ENCODE measurements at regions not wholly inside any gene's neighbourhood (a gene's known extent, or its start where the extent isn't known, plus 50 kb on each side); places are given as distances from the start of the nearest gene placed in this dataset.

DNA sequence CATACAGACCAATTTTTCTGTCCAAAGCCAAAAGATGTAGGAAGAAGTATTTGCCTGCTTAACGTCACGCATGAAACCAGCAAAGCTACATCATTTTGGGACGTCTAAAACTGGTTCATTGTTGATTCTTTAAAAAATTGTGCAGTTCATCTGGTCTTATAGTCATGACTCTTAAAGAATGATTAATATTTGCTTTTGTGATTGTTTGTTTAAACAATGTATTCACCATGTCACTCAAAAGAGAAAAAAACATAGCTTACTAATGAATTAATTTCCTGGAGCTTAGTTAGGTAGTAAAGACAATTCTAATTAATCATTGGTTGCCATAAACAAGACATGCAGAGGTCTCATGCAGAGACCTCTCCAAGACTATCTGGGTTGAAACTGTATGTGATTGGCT lies 157.3 kb downstream of the RPS12 start:
- Mint-ChIP-seq H3K9me3 (ENCODE audit: low read depth) (no peaks in the 10 kb centered on the region), H3K27ac (no peak overlapping the region), H3K4me1 (ENCODE audit: low read depth) (peaks cover 3% of the 10 kb centered on the region), H3K27me3 (peaks cover 8% of the 10 kb centered on the region), H3K4me3 (ENCODE audit: low read depth) (no peak overlapping the region), H3K36me3 (ENCODE audit: insufficient read depth) (no peaks in the 10 kb centered on the region)
- TF ChIP-seq, protein P1, sequence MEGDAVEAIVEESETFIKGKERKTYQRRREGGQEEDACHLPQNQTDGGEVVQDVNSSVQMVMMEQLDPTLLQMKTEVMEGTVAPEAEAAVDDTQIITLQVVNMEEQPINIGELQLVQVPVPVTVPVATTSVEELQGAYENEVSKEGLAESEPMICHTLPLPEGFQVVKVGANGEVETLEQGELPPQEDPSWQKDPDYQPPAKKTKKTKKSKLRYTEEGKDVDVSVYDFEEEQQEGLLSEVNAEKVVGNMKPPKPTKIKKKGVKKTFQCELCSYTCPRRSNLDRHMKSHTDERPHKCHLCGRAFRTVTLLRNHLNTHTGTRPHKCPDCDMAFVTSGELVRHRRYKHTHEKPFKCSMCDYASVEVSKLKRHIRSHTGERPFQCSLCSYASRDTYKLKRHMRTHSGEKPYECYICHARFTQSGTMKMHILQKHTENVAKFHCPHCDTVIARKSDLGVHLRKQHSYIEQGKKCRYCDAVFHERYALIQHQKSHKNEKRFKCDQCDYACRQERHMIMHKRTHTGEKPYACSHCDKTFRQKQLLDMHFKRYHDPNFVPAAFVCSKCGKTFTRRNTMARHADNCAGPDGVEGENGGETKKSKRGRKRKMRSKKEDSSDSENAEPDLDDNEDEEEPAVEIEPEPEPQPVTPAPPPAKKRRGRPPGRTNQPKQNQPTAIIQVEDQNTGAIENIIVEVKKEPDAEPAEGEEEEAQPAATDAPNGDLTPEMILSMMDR (IDR thresholded peaks at IDR 0.05; ENCODE audit: unreplicated experiment) = no peak
- no peak for DNase-seq (ENCODE audit: low spot score, unreplicated experiment)

DNA sequence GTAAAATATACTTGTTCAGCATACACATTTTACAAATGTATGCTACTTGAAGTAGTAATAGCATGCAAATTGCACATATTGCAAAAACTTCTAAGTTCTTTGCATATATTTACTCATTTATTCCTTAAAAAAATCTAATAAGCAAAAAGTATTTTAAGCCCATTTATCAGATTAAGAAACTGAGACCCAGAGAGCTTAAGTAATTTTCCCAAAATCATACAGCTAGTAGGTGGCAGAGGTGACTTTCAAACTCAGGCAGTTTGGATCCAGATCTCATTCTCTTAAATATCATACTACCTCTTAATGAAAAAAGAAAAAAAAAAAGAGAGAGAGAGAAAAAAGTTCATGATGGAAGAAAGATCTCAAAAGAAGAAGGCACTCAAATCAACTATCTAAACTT lies 157.9 kb downstream of the RPS12 start:
- H3K4me1 Mint-ChIP-seq (ENCODE audit: low read depth) = peaks cover 3% of the 10 kb centered on the region
- TF ChIP-seq, protein P1 (IDR thresholded peaks at IDR 0.05; ENCODE audit: unreplicated experiment) = no peak
- no peak overlapping the region for H3K4me3 Mint-ChIP-seq (ENCODE audit: low read depth)
- no peaks in the 10 kb centered on the region for H3K36me3 Mint-ChIP-seq (ENCODE audit: insufficient read depth)
- H3K9me3 Mint-ChIP-seq (ENCODE audit: low read depth) = no peaks in the 10 kb centered on the region
- DNase-seq (ENCODE audit: low spot score, unreplicated experiment) = no peak
- no peak overlapping the region for H3K27ac Mint-ChIP-seq
- peaks cover 8% of the 10 kb centered on the region for H3K27me3 Mint-ChIP-seq

DNA sequence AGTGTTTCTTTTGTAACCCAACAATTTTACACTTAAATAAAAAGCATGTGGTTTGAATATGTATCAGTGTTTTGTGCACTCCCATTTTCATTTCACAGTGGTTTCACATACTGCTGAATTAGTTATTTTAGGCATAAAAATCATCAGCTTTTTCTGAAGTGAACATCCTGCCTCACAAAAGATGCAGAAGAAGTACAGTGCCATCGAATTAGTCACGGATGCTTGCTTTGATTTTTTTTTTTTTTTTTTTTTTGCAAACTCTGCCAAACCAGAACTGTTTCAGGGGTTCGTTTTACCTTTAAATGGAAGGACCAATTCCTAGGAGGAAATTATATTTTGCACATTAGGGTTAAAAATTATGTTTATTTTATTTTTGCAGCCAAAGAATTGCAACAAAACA lies 158.6 kb downstream of the RPS12 start:
- no peaks in the 10 kb centered on the region for H3K36me3 Mint-ChIP-seq (ENCODE audit: insufficient read depth)
- H3K4me1 Mint-ChIP-seq (ENCODE audit: low read depth) = peaks cover 3% of the 10 kb centered on the region
- H3K27me3 Mint-ChIP-seq = peaks cover 15% of the 10 kb centered on the region
- DNase-seq (ENCODE audit: low spot score, unreplicated experiment) = no peak
- TF ChIP-seq, protein P1 (IDR thresholded peaks at IDR 0.05; ENCODE audit: unreplicated experiment) = no peak
- no peaks in the 10 kb centered on the region for H3K9me3 Mint-ChIP-seq (ENCODE audit: low read depth)
- no peak overlapping the region for H3K27ac Mint-ChIP-seq
- H3K4me3 Mint-ChIP-seq (ENCODE audit: low read depth) = no peak overlapping the region

DNA sequence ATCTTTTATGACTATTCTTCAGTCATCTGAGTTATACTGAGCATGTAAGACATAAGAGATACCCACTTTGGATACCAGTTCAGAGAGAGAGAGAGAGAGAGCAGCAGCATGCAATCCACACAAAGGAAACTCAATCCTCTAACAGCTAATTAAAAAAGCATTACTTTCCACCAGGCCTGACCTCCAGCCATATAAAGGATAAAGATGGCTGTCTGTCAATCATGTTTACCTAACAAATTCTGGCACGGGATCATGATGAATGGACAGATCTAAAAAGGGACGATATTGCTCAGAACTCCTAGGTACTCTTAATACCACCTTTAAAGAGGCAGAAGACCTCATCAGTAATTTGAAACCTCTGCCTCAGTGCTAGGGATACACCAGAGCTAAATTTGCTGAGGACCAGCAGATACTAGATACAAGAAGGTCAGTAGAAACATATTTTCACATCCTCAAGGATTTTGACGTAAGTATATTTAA lies 159.2 kb downstream of the RPS12 start:
- Mint-ChIP-seq H3K9me3 (ENCODE audit: low read depth) (no peaks in the 10 kb centered on the region), H3K4me3 (ENCODE audit: low read depth) (no peak overlapping the region), H3K27me3 (peaks cover 21% of the 10 kb centered on the region), H3K4me1 (ENCODE audit: low read depth) (peaks cover 3% of the 10 kb centered on the region), H3K36me3 (ENCODE audit: insufficient read depth) (no peaks in the 10 kb centered on the region), H3K27ac (no peak overlapping the region)
- TF ChIP-seq, protein P1 (IDR thresholded peaks at IDR 0.05; ENCODE audit: unreplicated experiment) = no peak
- no peak for DNase-seq (ENCODE audit: low spot score, unreplicated experiment)

DNA sequence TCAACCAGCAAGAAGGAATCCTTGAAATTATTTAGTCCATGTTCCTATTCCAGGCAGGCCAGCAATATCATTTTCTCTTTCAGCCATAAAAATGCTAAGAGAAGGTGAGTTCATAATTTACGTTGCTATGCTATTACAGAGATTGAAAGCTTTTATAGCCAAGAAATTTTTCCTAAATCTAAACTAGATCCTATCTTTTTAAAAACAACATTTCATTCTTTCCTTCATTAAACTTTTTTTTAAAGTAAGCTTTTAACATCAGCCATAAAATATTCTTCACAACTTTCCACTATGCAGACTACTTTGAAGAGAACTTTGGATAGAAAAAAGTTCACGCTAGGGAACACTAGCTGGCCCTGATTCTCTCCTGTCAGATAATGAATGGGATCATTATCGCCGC lies 159.8 kb downstream of the RPS12 start:
- H3K9me3 Mint-ChIP-seq (ENCODE audit: low read depth) = no peaks in the 10 kb centered on the region
- peaks cover 3% of the 10 kb centered on the region for H3K4me1 Mint-ChIP-seq (ENCODE audit: low read depth)
- DNase-seq (ENCODE audit: low spot score, unreplicated experiment) = no peak
- peaks cover 23% of the 10 kb centered on the region for H3K27me3 Mint-ChIP-seq
- no peaks in the 10 kb centered on the region for H3K36me3 Mint-ChIP-seq (ENCODE audit: insufficient read depth)
- H3K4me3 Mint-ChIP-seq (ENCODE audit: low read depth) = no peak overlapping the region
- no peak overlapping the region for H3K27ac Mint-ChIP-seq
- TF ChIP-seq, protein P1 (IDR thresholded peaks at IDR 0.05; ENCODE audit: unreplicated experiment) = no peak
